ENCODE measurements at regions not wholly inside any gene's neighbourhood (a gene's known extent, or its start where the extent isn't known, plus 50 kb on each side); places are given as distances from the start of the nearest gene placed in this dataset.

GRCh38 chr5:158409507-158409906, 550.6 kb upstream of the CLINT1 start:
- no peaks in the 10 kb centered on the region for H3K36me3 ChIP-seq (ENCODE audit: control insufficient read depth, insufficient read depth, low read length)
- no peak overlapping the region for H3K4me3 ChIP-seq (replicated peaks in 1 of 4; ENCODE audit: control extremely low read depth in 1 of 4, insufficient read depth in 1 of 4, low read depth in 3 of 4, low read length in 4 of 4)
- no peak overlapping the region for H3K9ac ChIP-seq (ENCODE audit: insufficient read depth, low read length)
- peaks cover 3% of the 10 kb centered on the region for H3K4me1 ChIP-seq (ENCODE audit: control insufficient read depth, extremely low read depth, insufficient read depth, low read length)
- no peak overlapping the region for H3K4me2 ChIP-seq (ENCODE audit: extremely low read depth, insufficient read depth, low read length)
- no peaks in the 10 kb centered on the region for H3K9me3 ChIP-seq (ENCODE audit: control insufficient read depth, insufficient read depth, low read depth, low read length)
- H4K20me1 ChIP-seq (ENCODE audit: control insufficient read depth, extremely low read depth, insufficient read depth, low read length) = no peaks in the 10 kb centered on the region
- no peaks in the 10 kb centered on the region for H3K79me2 ChIP-seq (ENCODE audit: control insufficient read depth, insufficient read depth, low read length)
- no peak overlapping the region for H2AFZ ChIP-seq (ENCODE audit: low read length)
- no peak for TF ChIP-seq EZH2 (IDR thresholded peaks at IDR 0.05; ENCODE audit: low read length, missing control alignments)
- no peak for TF ChIP-seq CTCF (conservative IDR thresholded peaks at IDR 0.05 in 1 of 2, IDR thresholded peaks at IDR 0.05 in 1 of 2; ENCODE audit: low read depth in 1 of 2, low read length in 2 of 2)
- DNase-seq (ENCODE audit: low read depth in 2 of 2) = no peak
- H3K27me3 ChIP-seq (ENCODE audit: control insufficient read depth, insufficient read depth, low read length) = no peaks in the 10 kb centered on the region
- no peak overlapping the region for H3K27ac ChIP-seq (ENCODE audit: insufficient read depth, low read length)

DNA sequence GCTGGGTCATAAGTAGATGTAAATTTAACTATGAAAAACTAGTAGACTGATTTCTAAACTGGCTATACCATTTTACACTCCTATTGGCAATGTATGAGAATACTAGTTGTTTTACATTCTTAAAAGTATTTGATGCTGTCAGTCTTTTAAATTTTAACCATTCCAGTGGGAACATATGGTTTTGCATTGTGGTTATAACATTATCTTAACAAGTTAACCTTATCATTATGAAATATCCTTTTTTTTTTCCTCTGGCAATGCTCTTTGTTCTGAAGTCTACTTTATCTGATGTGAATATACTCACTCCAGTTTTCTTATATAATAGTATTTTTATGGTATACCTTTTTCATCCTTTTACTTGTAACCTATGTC, 548.9 kb upstream of the CLINT1 start:
- Histone ChIP-seq H3K79me2 (ENCODE audit: control insufficient read depth, insufficient read depth, low read length) (no peaks in the 10 kb centered on the region), H3K27ac (ENCODE audit: insufficient read depth, low read length) (no peak overlapping the region), H3K9me3 (ENCODE audit: control insufficient read depth, insufficient read depth, low read depth, low read length) (no peaks in the 10 kb centered on the region), H3K27me3 (ENCODE audit: control insufficient read depth, insufficient read depth, low read length) (no peaks in the 10 kb centered on the region), H3K4me2 (ENCODE audit: extremely low read depth, insufficient read depth, low read length) (peak overlapping the region; percentile 5), H4K20me1 (ENCODE audit: control insufficient read depth, extremely low read depth, insufficient read depth, low read length) (no peaks in the 10 kb centered on the region), H3K36me3 (ENCODE audit: control insufficient read depth, insufficient read depth, low read length) (no peaks in the 10 kb centered on the region), H3K4me1 (ENCODE audit: control insufficient read depth, extremely low read depth, insufficient read depth, low read length) (no peaks in the 10 kb centered on the region), H3K9ac (ENCODE audit: insufficient read depth, low read length) (no peak overlapping the region), H3K4me3 (replicated peaks in 1 of 4; ENCODE audit: control extremely low read depth in 1 of 4, insufficient read depth in 1 of 4, low read depth in 3 of 4, low read length in 4 of 4) (no peak overlapping the region), H2AFZ (ENCODE audit: low read length) (no peak overlapping the region)
- DNase-seq (ENCODE audit: low read depth in 2 of 2) = peak; percentile 24 to 58
- no peak for TF ChIP-seq CTCF (conservative IDR thresholded peaks at IDR 0.05 in 1 of 2, IDR thresholded peaks at IDR 0.05 in 1 of 2; ENCODE audit: low read depth in 1 of 2, low read length in 2 of 2)
- no peak for TF ChIP-seq EZH2 (IDR thresholded peaks at IDR 0.05; ENCODE audit: low read length, missing control alignments)

DNA sequence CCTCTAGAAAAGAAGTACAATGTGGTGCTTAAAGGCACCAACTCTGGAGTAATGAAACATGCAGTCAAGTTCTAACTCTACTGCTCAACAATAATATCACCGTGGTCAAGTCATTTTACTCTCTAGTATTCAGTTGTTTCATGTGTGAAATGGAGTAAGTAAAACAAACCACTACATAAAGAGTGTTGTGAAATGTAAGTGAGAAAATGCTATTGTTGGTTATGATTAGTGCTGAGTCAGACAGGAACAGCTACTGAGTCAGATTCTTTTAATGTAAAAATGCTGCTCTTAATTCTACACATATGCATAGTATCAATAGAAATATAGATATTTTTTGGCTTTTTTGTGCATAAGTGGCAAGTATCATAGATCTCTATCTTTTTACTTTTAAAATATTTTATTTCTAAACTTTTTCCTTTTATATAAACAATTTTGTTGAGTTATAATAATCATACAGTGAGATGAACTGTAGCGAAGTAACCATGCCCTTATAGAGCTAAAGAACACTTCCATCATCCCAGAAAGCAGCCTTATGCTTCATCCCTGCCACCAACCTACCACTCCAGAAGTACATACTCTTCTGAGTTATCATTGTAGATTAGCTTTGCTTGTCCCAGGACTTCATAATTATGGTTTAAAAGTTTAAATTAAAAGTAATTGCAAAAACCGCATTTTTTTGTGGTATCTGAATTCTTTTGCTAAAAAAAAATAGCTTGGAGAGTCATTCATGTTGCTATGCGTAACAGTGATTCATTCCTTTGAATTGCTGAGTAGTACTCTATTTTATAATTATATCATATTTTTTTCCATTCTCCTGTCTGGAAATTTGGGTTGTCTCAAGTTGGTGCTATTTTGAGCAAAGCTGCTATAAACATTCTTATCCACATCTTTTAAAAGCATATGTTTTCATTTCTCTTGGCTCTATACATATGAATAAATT, 548.2 kb upstream of the CLINT1 start:
- TF ChIP-seq EZH2 (IDR thresholded peaks at IDR 0.05; ENCODE audit: low read length, missing control alignments) = no peak
- TF ChIP-seq CTCF (conservative IDR thresholded peaks at IDR 0.05 in 1 of 2, IDR thresholded peaks at IDR 0.05 in 1 of 2; ENCODE audit: low read depth in 1 of 2, low read length in 2 of 2) = no peak
- DNase-seq (ENCODE audit: low read depth in 2 of 2) = peak; percentile 67 to 81
- H3K27me3 ChIP-seq (ENCODE audit: control insufficient read depth, insufficient read depth, low read length) = no peaks in the 10 kb centered on the region
- H3K4me1 ChIP-seq (ENCODE audit: control insufficient read depth, extremely low read depth, insufficient read depth, low read length) = no peaks in the 10 kb centered on the region
- H3K27ac ChIP-seq (ENCODE audit: insufficient read depth, low read length) = peak overlapping the region; percentile 71
- H2AFZ ChIP-seq (ENCODE audit: low read length) = no peak overlapping the region
- H3K36me3 ChIP-seq (ENCODE audit: control insufficient read depth, insufficient read depth, low read length) = no peaks in the 10 kb centered on the region
- H3K9me3 ChIP-seq (ENCODE audit: control insufficient read depth, insufficient read depth, low read depth, low read length) = no peaks in the 10 kb centered on the region
- H3K9ac ChIP-seq (ENCODE audit: insufficient read depth, low read length) = no peak overlapping the region
- H3K79me2 ChIP-seq (ENCODE audit: control insufficient read depth, insufficient read depth, low read length) = no peaks in the 10 kb centered on the region
- no peak overlapping the region for H3K4me3 ChIP-seq (replicated peaks in 1 of 4; ENCODE audit: control extremely low read depth in 1 of 4, insufficient read depth in 1 of 4, low read depth in 3 of 4, low read length in 4 of 4)
- peak overlapping the region; percentile 60 for H3K4me2 ChIP-seq (ENCODE audit: extremely low read depth, insufficient read depth, low read length)
- H4K20me1 ChIP-seq (ENCODE audit: control insufficient read depth, extremely low read depth, insufficient read depth, low read length) = no peaks in the 10 kb centered on the region
